ENCODE measurements at regions not wholly inside any gene's neighbourhood (a gene's known extent, or its start where the extent isn't known, plus 50 kb on each side); places are given as distances from the start of the nearest gene placed in this dataset.

DNA sequence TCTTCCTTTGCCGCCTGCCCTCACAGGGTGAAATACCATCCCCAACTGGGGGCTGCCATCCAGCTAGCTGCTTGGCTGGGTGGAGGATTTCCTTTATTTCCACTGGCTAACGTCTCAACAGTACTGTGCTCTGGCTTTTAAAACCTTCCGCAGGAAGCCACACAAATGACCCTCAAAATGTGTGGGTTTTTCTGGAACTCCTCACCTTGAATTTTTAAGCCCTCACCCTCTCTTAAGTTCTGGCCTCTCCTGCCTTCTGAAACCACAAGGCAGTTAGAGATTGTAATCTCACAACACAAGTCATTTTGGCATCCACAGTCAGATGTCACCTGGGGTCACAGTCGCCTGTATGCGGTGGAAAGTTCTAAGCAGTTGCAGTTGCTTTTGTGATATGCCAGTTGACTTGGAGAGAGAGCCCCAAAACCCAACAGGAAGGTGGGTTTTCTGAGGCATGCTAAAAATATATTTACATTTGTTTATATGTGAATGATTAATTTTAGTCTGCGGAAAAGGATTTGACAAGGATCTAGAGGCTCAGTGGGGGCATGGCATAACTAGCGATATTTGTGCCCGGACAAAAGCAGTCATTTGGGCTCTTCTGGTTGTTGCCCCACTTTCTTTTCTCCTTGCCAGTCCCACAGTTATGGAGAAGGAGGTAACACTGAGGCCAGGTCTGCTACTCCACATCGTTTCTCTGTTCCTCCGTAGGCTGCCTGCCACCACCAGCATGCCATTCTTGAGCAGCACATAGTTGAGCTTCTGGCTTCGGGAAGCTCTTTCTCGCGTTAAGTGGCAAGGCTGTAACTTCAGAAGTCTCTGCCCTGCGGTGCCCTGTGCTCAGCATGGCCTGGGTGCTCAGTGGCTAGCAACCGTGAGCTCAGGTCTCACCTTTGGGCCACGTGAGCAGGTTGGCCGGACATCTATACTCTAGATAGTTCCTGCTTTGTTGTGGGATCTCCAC lies 335.3 kb downstream of the CD83 start:
- Mint-ChIP-seq H3K27me3 (no peaks in the 10 kb centered on the region), H3K9me3 (peaks cover 6% of the 10 kb centered on the region), H3K4me3 (peak overlapping the region; percentile 41), H3K4me1 (peaks cover 76% of the 10 kb centered on the region), H3K27ac (peak overlapping the region; percentile 74), H3K36me3 (ENCODE audit: low read depth) (peaks cover 7% of the 10 kb centered on the region)
- ChIA-PET POLR2A (interaction anchor here (0.6 to 1.0 kb wide), 4 partner anchors 213 to 836 kb away, joined by 3 read pairs; no protein-coding TSS in a partner anchor), CTCF (interaction anchor here (1.4 to 2.1 kb wide), 2 partner anchors 18 to 258 kb away, joined by 3 to 5 read pairs; no protein-coding TSS in a partner anchor)
- DNase-seq, result peak; percentile 83

DNA sequence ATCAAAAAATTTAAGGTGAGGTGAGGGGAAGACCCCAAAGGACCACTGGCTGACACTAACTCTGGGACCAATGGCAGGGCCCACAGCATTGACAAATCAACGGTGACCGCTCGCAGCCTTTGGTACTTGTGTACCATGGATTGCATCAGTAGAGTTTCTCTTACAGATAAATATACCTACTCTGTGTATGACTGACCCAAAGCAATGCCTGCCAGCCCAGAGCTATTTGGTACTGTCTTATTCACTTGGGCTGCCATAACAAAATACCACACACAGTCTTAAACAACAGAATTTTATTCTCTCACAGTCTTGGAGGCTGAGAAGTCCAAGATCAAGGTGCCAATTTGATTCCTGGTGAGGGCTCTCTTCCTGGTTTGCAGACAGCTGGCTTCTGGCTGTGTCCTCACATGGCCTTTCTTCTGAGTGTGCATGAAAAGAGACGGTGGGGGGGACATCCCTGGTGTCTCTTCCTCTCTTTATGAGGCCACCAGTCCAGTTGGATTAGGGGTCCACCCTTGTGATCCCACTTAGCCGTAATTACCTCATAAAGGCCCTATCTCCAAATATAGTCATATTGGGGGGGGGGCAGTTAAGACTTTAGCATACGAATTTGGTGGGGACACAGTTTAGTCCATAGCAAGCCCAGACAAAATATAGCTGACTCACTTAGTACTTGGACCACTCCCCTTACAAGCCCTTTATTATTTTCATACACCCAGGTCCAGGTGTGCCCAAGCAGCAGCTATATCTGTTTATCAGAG lies 336.3 kb downstream of the CD83 start:
- Mint-ChIP-seq H3K4me3 (peak overlapping the region; percentile 41), H3K9me3 (no peaks in the 10 kb centered on the region), H3K36me3 (ENCODE audit: low read depth) (no peaks in the 10 kb centered on the region), H3K4me1 (peaks cover 70% of the 10 kb centered on the region), H3K27me3 (no peaks in the 10 kb centered on the region), H3K27ac (peak overlapping the region; percentile 74)
- DNase-seq, result no peak
- POLR2A ChIA-PET, result interaction anchor here (0.6 to 1.0 kb wide), 3 partner anchors 17 to 838 kb away, joined by 3 to 5 read pairs (median 3); no protein-coding TSS in a partner anchor
- CTCF ChIA-PET, result interaction anchor here (0.7 to 1.1 kb wide), 2 partner anchors 242 to 253 kb away, joined by 3 read pairs; no protein-coding TSS in a partner anchor

- ChIA-PET CTCF (interaction anchor here (0.7 to 1.1 kb wide), 2 partner anchors 242 to 252 kb away, joined by 3 read pairs; no protein-coding TSS in a partner anchor), POLR2A (interaction anchor here (0.6 to 1.0 kb wide), 3 partner anchors 17 to 243 kb away, joined by 3 to 5 read pairs (median 3); no protein-coding TSS in a partner anchor)
- DNase-seq, result peak; percentile 43
- Mint-ChIP-seq H3K4me1 (peaks cover 65% of the 10 kb centered on the region), H3K27ac (peak overlapping the region; percentile 67), H3K27me3 (peaks cover 2% of the 10 kb centered on the region), H3K4me3 (no peak overlapping the region), H3K36me3 (ENCODE audit: low read depth) (no peaks in the 10 kb centered on the region), H3K9me3 (no peaks in the 10 kb centered on the region)
These were observed 336.9 kb downstream of the CD83 start for GRCh38 chr6:14454473-14454775.

DNA sequence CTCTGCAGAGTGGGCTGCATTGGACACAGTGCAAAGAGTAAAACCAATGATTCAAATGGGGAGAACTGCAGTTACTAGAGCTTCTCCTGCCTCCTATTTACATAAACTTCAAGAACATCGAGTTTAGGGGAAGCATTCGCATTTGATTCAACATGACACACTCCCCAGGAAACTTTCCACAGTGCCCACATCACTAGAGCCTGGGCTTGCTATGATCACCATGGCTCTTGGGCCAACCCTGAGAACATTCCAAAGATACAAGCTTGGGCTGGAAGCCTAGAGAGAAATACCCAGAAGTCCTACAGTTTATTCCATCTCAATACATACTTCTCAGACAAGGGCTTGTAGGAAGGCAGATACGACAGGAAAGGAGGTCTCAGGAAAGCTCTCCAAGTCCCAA lies 337.9 kb downstream of the CD83 start:
- DNase-seq, result no peak
- CTCF ChIA-PET, result interaction anchor here (1.1 kb wide), 1 partner anchor 243 kb away, joined by 3 read pairs; no protein-coding TSS in a partner anchor
- H3K27me3 Mint-ChIP-seq, result peaks cover 2% of the 10 kb centered on the region
- H3K27ac Mint-ChIP-seq, result no peak overlapping the region
- no peaks in the 10 kb centered on the region for H3K36me3 Mint-ChIP-seq (ENCODE audit: low read depth)
- no peaks in the 10 kb centered on the region for H3K9me3 Mint-ChIP-seq
- peaks cover 55% of the 10 kb centered on the region for H3K4me1 Mint-ChIP-seq
- POLR2A ChIA-PET, result no interaction called here
- no peak overlapping the region for H3K4me3 Mint-ChIP-seq

GRCh38 chr6:14455876-14456648 lies 338.5 kb downstream of the CD83 start:
- H3K27ac Mint-ChIP-seq, result no peak overlapping the region
- CTCF ChIA-PET, result no interaction called here
- peaks cover 49% of the 10 kb centered on the region for H3K4me1 Mint-ChIP-seq
- POLR2A ChIA-PET, result no interaction called here
- no peak overlapping the region for H3K4me3 Mint-ChIP-seq
- DNase-seq, result no peak
- H3K36me3 Mint-ChIP-seq (ENCODE audit: low read depth), result no peaks in the 10 kb centered on the region
- H3K9me3 Mint-ChIP-seq, result no peaks in the 10 kb centered on the region
- H3K27me3 Mint-ChIP-seq, result peaks cover 2% of the 10 kb centered on the region

DNA sequence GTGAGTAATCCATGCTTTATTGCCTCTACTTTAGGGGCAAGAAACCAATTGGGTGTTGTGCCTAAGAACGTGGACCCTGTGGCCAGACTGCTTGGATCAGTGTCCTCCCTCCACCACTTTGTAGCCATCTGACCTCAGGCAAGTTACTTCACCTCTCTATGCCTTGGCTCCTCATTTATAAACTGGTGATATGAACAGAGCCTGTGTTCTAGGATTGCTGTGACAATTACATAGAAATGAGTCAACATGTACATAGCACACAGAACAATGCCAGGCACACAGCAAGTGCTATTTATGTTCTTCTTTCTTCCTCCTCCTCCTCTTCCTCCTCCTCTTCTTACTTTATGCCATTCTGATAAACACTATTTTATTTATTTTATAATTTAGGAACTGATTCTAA lies 339.4 kb downstream of the CD83 start:
- Mint-ChIP-seq H3K4me3 (no peak overlapping the region), H3K9me3 (no peaks in the 10 kb centered on the region), H3K27me3 (peaks cover 2% of the 10 kb centered on the region), H3K4me1 (peaks cover 42% of the 10 kb centered on the region), H3K36me3 (ENCODE audit: low read depth) (no peaks in the 10 kb centered on the region), H3K27ac (no peak overlapping the region)
- ChIA-PET CTCF (no interaction called here), POLR2A (no interaction called here)
- DNase-seq, result no peak

GRCh38 chr6:14458669-14459266 lies 341.2 kb downstream of the CD83 start:
- peaks cover 3% of the 10 kb centered on the region for H3K9me3 Mint-ChIP-seq
- peaks cover 2% of the 10 kb centered on the region for H3K27me3 Mint-ChIP-seq
- peaks cover 3% of the 10 kb centered on the region for H3K36me3 Mint-ChIP-seq (ENCODE audit: low read depth)
- H3K4me3 Mint-ChIP-seq, result no peak overlapping the region
- no peak for DNase-seq
- ChIA-PET POLR2A (no interaction called here), CTCF (no interaction called here)
- H3K4me1 Mint-ChIP-seq, result peaks cover 25% of the 10 kb centered on the region
- no peak overlapping the region for H3K27ac Mint-ChIP-seq

DNA sequence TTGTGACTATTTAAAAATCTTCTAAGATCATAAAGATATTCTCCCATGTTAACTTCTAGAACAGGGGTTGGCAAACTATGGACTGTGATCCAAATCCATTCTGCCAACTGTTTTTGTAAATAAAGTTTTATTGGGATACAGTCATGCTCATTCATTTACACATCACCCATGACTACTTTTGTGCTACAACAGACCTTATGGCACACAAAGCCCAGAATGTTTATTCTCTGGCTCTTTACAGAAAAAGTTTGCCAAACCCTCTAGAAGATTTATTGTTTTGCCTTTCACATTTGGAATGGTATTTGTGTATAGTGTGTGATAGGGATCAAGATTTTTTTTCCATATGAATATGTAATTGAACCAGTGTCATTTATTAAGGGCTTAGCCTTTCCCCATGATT lies 341.7 kb downstream of the CD83 start:
- Mint-ChIP-seq H3K4me3 (no peak overlapping the region), H3K36me3 (ENCODE audit: low read depth) (peaks cover 3% of the 10 kb centered on the region), H3K27ac (no peak overlapping the region), H3K4me1 (peaks cover 23% of the 10 kb centered on the region), H3K9me3 (peaks cover 3% of the 10 kb centered on the region), H3K27me3 (peaks cover 2% of the 10 kb centered on the region)
- no peak for DNase-seq
- ChIA-PET POLR2A (no interaction called here), CTCF (no interaction called here)

GRCh38 chr6:14460556-14460955 lies 343.0 kb downstream of the CD83 start:
- peaks cover 3% of the 10 kb centered on the region for H3K36me3 Mint-ChIP-seq (ENCODE audit: low read depth)
- ChIA-PET POLR2A (no interaction called here), CTCF (interaction anchor here (0.7 kb wide), 1 partner anchor 9 kb away, joined by 3 read pairs; no protein-coding TSS in a partner anchor)
- H3K27ac Mint-ChIP-seq, result no peak overlapping the region
- no peak overlapping the region for H3K4me3 Mint-ChIP-seq
- H3K27me3 Mint-ChIP-seq, result peaks cover 2% of the 10 kb centered on the region
- DNase-seq, result no peak
- peaks cover 11% of the 10 kb centered on the region for H3K4me1 Mint-ChIP-seq
- H3K9me3 Mint-ChIP-seq, result peaks cover 3% of the 10 kb centered on the region

DNA sequence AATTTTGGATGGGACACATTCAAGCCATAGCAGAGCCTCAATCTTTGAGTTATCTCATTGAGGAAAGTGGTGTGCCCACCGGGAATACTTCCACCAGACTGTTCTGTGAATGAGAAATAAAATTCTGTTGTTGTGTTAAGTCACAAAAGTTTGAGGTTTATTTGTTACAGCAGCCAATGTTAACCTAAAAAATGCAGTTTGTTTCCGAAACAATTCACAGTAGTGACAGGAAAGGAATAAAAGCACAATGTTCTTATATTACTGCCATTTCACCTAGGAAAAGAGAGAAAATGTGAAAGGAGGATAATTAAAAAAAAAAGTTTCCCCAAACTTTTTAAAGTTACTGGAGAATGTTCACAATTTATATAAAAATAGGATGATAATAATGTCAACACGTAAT lies 344.6 kb downstream of the CD83 start:
- Mint-ChIP-seq H3K36me3 (ENCODE audit: low read depth) (peaks cover 3% of the 10 kb centered on the region), H3K27me3 (peaks cover 2% of the 10 kb centered on the region), H3K4me3 (no peak overlapping the region), H3K27ac (no peak overlapping the region), H3K4me1 (peaks cover 5% of the 10 kb centered on the region), H3K9me3 (peaks cover 3% of the 10 kb centered on the region)
- ChIA-PET POLR2A (no interaction called here), CTCF (no interaction called here)
- DNase-seq, result no peak

DNA sequence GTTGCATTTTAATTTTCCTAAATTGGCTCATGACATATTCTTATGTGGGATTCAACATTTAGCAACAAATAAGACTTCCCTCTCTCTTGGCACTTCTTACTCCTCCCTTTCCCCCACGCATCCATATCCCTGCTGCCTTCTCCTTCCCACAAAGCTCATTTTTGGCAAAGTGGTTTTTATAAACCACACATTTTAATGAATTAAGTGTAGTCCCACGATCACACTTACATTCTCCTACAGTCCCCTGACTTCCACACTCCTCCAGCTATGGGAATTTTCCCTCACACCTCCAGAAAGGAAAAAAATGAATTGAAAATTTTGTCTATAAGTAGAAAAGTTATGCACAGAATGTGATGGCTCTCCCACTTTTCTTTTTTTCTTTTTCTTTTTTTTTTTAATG lies 345.0 kb downstream of the CD83 start:
- Mint-ChIP-seq H3K36me3 (ENCODE audit: low read depth) (peaks cover 3% of the 10 kb centered on the region), H3K9me3 (peaks cover 3% of the 10 kb centered on the region), H3K4me3 (no peak overlapping the region), H3K27me3 (peaks cover 2% of the 10 kb centered on the region), H3K27ac (no peak overlapping the region), H3K4me1 (peaks cover 5% of the 10 kb centered on the region)
- DNase-seq, result no peak
- CTCF ChIA-PET, result interaction anchor here (0.6 kb wide), 1 partner anchor 100 kb away, joined by 3 read pairs; no protein-coding TSS in a partner anchor
- POLR2A ChIA-PET, result no interaction called here

- Mint-ChIP-seq H3K4me1 (peaks cover 5% of the 10 kb centered on the region), H3K9me3 (peaks cover 3% of the 10 kb centered on the region), H3K4me3 (no peak overlapping the region), H3K27ac (no peak overlapping the region), H3K27me3 (peaks cover 2% of the 10 kb centered on the region), H3K36me3 (ENCODE audit: low read depth) (peaks cover 3% of the 10 kb centered on the region)
- POLR2A ChIA-PET, result no interaction called here
- CTCF ChIA-PET, result interaction anchor here (0.6 kb wide), 1 partner anchor 101 kb away, joined by 3 read pairs; no protein-coding TSS in a partner anchor
- no peak for DNase-seq
These were observed 345.5 kb downstream of the CD83 start for GRCh38 chr6:14463110-14463509.

Measured in activated CD4-positive, alpha-beta memory T cell treated with anti-CD3 and anti-CD28 coated beads, Interleukin-2, amount 10 ng/mL, durations not matched to agents 7 days and 5 days (primary cell).